Left lung (tissue), 4 donors: ENCODE measurements at regions not wholly inside any gene's neighbourhood (a gene's known extent, or its start where the extent isn't known, plus 50 kb on each side); places are given as distances from the start of the nearest gene placed in this dataset.
A peak's percentile ranks its signal among the peaks of the same experiment; 100 is the strongest.

Source experiments
- ATAC-seq: fragments of 200-7000 bp; cut with Tn5 transposase; one replicate; pipeline ENCODE4 v1.9.1; 2020; ENCODE audit warnings: moderate library complexity
- DNase-seq, 4 donors: peaks; one replicate each; pipeline ENCODE4 v3.0.0-alpha.2; 2013 to 2020
- H3K27ac ChIP-seq, 2 donors: fragments of 200-600 bp; sonication (generic) in 1 of 2; one replicate each; pipeline versions ENCODE4 v1.5.0 to v1.8.0; 2020 to 2021
- H3K27me3 ChIP-seq, 2 donors: fragments of 200-600 bp; sonication (generic) in 1 of 2; one replicate each; pipeline versions ENCODE4 v1.5.0 to v1.8.0; 2020 to 2021
- H3K36me3 ChIP-seq, 2 donors: fragments of 200-600 bp; sonication (generic) in 1 of 2; one replicate each; pipeline versions ENCODE4 v1.5.0 to v1.8.0; 2020 to 2021
- H3K4me1 ChIP-seq, 2 donors: fragments of 200-600 bp; one replicate each; pipeline ENCODE4 v1.8.0; 2021
- H3K4me3 ChIP-seq, 2 donors: fragments of 200-600 bp; sonication (generic) in 1 of 2; one replicate each; pipeline versions ENCODE4 v1.5.0 to v1.8.0; 2020 to 2021; ENCODE audit warnings: mild to moderate bottlenecking in 1 of 2
- H3K9me3 ChIP-seq, 2 donors: fragments of 200-600 bp; sonication (generic) in 1 of 2; one replicate each; pipeline versions ENCODE4 v1.5.0 to v1.8.0; 2020 to 2021
- CTCF ChIP-seq, 2 donors: fragments of 200-600 bp; sonication (generic) in 1 of 2; IDR thresholded peaks; one replicate each; pipeline versions ENCODE4 v1.5.0 to v1.8.0; 2021; ENCODE audit warnings: antibody characterized with exemption in 2 of 2
- intact Hi-C, 2 donors: fragments of 100-400 bp; cut with DNase I; formaldehyde crosslinking; loops; one replicate each; pipeline versions ENCODE4 v1.11.2 to v1.14.2; 2022
- donor health status: DM: no; HTN: yes; CAD: no.
- donor health status: DM: no; HTN: no; CAD: no.

- no peak overlapping the region for H3K4me3 ChIP-seq
- no peak overlapping the region for H3K27ac ChIP-seq
- H3K36me3 ChIP-seq, result no peaks in the 10 kb centered on the region
- H3K9me3 ChIP-seq, result peaks cover 0 to 33% of the 10 kb centered on the region in 2 donors
- no peak for TF ChIP-seq CTCF (IDR thresholded peaks at IDR 0.05)
- ATAC-seq (peak; percentile 92), DNase-seq (peak in 2 of 4 donors; percentile 3 to 22)
- no peaks in the 10 kb centered on the region for H3K27me3 ChIP-seq
- H3K4me1 ChIP-seq, result no peaks in the 10 kb centered on the region
- intact Hi-C loops, result no loop called here
Measured at GRCh38 chr11:98616098-98616655, 404.6 kb upstream of the CNTN5 start.

- Histone ChIP-seq H3K27me3 (no peaks in the 10 kb centered on the region), H3K4me3 (no peak overlapping the region), H3K4me1 (no peaks in the 10 kb centered on the region), H3K9me3 (peaks cover 0 to 33% of the 10 kb centered on the region in 2 donors), H3K36me3 (no peaks in the 10 kb centered on the region), H3K27ac (no peak overlapping the region)
- DNase-seq, result no peak
- no peak for ATAC-seq
- TF ChIP-seq CTCF (IDR thresholded peaks at IDR 0.05), result no peak
- intact Hi-C loops, result no loop called here
Measured at GRCh38 chr11:98621767-98622166, 399.0 kb upstream of the CNTN5 start.

GRCh38 chr11:98625526-98625925, 395.2 kb upstream of the CNTN5 start:
- no peak for ATAC-seq
- Histone ChIP-seq H3K27ac (no peak overlapping the region), H3K9me3 (peaks cover 0 to 8% of the 10 kb centered on the region in 2 donors), H3K4me1 (no peaks in the 10 kb centered on the region), H3K27me3 (no peaks in the 10 kb centered on the region), H3K36me3 (no peaks in the 10 kb centered on the region), H3K4me3 (no peak overlapping the region)
- no peak for TF ChIP-seq CTCF (IDR thresholded peaks at IDR 0.05)
- intact Hi-C loops, result no loop called here
- DNase-seq, result no peak

GRCh38 chr11:98630736-98631135, 390.0 kb upstream of the CNTN5 start:
- no peak for TF ChIP-seq CTCF (IDR thresholded peaks at IDR 0.05)
- no peaks in the 10 kb centered on the region for H3K27me3 ChIP-seq
- H3K27ac ChIP-seq, result no peak overlapping the region
- no peaks in the 10 kb centered on the region for H3K4me1 ChIP-seq
- peaks cover 0 to 2% of the 10 kb centered on the region in 2 donors for H3K9me3 ChIP-seq
- DNase-seq (no peak), ATAC-seq (no peak)
- intact Hi-C loops, result no loop called here
- H3K36me3 ChIP-seq, result no peaks in the 10 kb centered on the region
- H3K4me3 ChIP-seq, result no peak overlapping the region

- Histone ChIP-seq H3K4me3 (no peak overlapping the region), H3K36me3 (no peaks in the 10 kb centered on the region), H3K9me3 (no peaks in the 10 kb centered on the region), H3K27me3 (no peaks in the 10 kb centered on the region), H3K27ac (no peak overlapping the region), H3K4me1 (no peaks in the 10 kb centered on the region)
- no peak for DNase-seq
- ATAC-seq, result no peak
- no peak for TF ChIP-seq CTCF (IDR thresholded peaks at IDR 0.05)
- intact Hi-C loops, result no loop called here
Measured at GRCh38 chr11:98657711-98658110, 363.0 kb upstream of the CNTN5 start.
